Right atrium auricular region (tissue), 2 donors: ENCODE measurements at regions not wholly inside any gene's neighbourhood (a gene's known extent, or its start where the extent isn't known, plus 50 kb on each side); places are given as distances from the start of the nearest gene placed in this dataset.

Source experiments
- DNase-seq: peaks from one replicate; pipeline ENCODE4 v3.0.0-alpha.2; 2019; ENCODE audit warnings: low spot score
- H3K27ac ChIP-seq, 2 donors: fragments of 200-600 bp; sonication (generic); 1 replicate in 1 of 2; 2 replicates in 1 of 2; pipeline ENCODE4 v1.5.1; 2016 to 2019
- H3K27me3 ChIP-seq, 2 donors: fragments of 200-600 bp; sonication (generic); one replicate each; pipeline versions ENCODE4 v1.5.1 to v1.6.0; 2017 to 2019
- H3K36me3 ChIP-seq: fragments of 200-600 bp; sonication (generic); one replicate; pipeline ENCODE4 v1.5.1; 2016
- H3K4me1 ChIP-seq, 2 donors: fragments of 200-600 bp; sonication (generic); one replicate each; pipeline versions ENCODE4 v1.5.1 to v1.6.0; 2017 to 2019
- H3K4me3 ChIP-seq, 2 donors: fragments of 200-600 bp; sonication (generic); 1 replicate in 1 of 2; 2 replicates in 1 of 2; pipeline ENCODE4 v1.5.1; 2017 to 2019; ENCODE audit warnings: mild to moderate bottlenecking in 1 of 2, moderate library complexity in 1 of 2
- H3K9me3 ChIP-seq, 2 donors: fragments of 200-600 bp; sonication (generic); one replicate each; pipeline ENCODE4 v1.5.1; 2019
- CTCF ChIP-seq, 2 donors: fragments of 200-600 bp; sonication (generic); IDR thresholded peaks; one replicate each; pipeline ENCODE4 v1.5.1; 2019; ENCODE audit warnings: antibody characterized with exemption in 2 of 2

DNA sequence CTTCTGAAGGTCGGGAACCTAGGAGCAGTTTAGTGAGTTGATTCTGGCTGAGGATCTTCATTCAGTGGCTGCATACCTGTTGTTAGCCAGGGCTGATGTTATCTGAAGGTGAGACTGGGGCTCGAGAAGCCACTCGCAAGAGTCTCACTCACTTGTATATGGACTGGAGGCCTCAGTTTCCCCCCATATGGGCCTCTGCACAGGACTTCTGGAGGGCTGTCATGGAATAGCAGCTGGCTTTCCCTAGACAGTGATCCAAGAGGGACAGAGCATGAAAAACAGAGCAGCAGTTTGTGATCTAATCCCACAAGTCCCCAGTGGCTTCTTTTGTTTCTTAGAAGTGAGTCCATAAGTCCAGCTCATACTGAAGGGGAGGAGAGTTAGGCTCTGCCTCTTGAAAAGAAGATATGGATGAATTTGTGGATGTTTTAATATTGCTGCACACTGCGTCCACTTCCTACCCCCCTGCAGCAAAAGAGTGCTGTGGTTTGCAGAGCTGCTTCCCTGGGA, 623.4 kb downstream of the CDH26 start:
- no peaks in the 10 kb centered on the region for H3K9me3 ChIP-seq
- H3K4me3 ChIP-seq: no peak overlapping the region
- H3K4me1 ChIP-seq: no peaks in the 10 kb centered on the region
- H3K27ac ChIP-seq: no peak overlapping the region
- no peaks in the 10 kb centered on the region for H3K36me3 ChIP-seq
- TF ChIP-seq CTCF (IDR thresholded peaks at IDR 0.05): no peak
- no peaks in the 10 kb centered on the region for H3K27me3 ChIP-seq
- DNase-seq: no peak

DNA sequence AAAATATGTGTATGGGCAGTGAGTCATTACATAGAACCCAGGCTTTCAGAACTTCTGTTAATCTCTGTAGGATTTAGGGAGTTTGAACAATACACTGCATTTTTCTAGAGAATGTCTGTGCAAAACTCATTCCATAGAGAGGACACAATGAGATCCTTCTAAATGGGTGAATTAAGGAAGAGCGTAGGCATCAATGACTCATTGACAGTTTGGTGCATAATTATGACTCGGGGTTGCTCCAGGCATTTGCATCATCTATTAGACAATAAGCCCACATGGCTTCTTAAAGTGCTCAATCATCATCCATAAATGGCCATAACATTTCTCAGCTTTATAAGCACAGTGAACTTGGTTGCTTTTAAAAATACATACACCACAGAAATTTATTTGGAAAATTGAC, 625.5 kb downstream of the CDH26 start:
- H3K27me3 ChIP-seq: no peaks in the 10 kb centered on the region
- no peak overlapping the region for H3K27ac ChIP-seq
- TF ChIP-seq CTCF (IDR thresholded peaks at IDR 0.05): no peak
- H3K4me1 ChIP-seq: no peaks in the 10 kb centered on the region
- no peak for DNase-seq
- no peaks in the 10 kb centered on the region for H3K9me3 ChIP-seq
- H3K4me3 ChIP-seq: no peak overlapping the region
- H3K36me3 ChIP-seq: no peaks in the 10 kb centered on the region

- Histone ChIP-seq H3K4me1 (no peaks in the 10 kb centered on the region), H3K9me3 (no peaks in the 10 kb centered on the region), H3K4me3 (no peak overlapping the region), H3K27me3 (no peaks in the 10 kb centered on the region), H3K36me3 (no peaks in the 10 kb centered on the region), H3K27ac (no peak overlapping the region)
- no peak for DNase-seq
- TF ChIP-seq CTCF (IDR thresholded peaks at IDR 0.05): no peak
Observed at GRCh38 chr20:60584221-60584620, 626.0 kb downstream of the CDH26 start.

DNA sequence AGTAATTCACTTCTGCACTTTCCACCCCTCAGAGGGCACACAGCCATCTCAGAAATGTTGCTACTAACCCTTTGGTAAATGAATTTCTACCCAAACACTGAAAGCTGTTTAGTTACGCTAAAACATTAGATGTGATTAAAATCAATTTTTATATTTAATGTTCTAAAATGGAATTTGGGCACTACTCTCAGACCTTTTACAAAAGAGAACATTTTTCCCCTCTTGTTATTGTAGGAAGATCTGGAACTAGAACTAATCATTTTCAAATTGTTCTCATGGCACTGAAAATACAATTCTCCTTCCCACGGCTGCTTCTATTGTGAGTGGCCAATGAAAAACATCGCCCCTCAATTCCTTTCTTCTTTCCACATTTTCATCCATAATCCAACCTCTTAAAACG, 627.4 kb downstream of the CDH26 start:
- Histone ChIP-seq H3K9me3 (no peaks in the 10 kb centered on the region), H3K36me3 (no peaks in the 10 kb centered on the region), H3K27me3 (no peaks in the 10 kb centered on the region), H3K4me3 (no peak overlapping the region), H3K4me1 (no peaks in the 10 kb centered on the region), H3K27ac (no peak overlapping the region)
- no peak for TF ChIP-seq CTCF (IDR thresholded peaks at IDR 0.05)
- no peak for DNase-seq

GRCh38 chr20:60586269-60587050, 628.2 kb downstream of the CDH26 start:
- H3K27me3 ChIP-seq: no peaks in the 10 kb centered on the region
- H3K27ac ChIP-seq: no peak overlapping the region
- H3K36me3 ChIP-seq: no peaks in the 10 kb centered on the region
- H3K4me1 ChIP-seq: no peaks in the 10 kb centered on the region
- no peak for TF ChIP-seq CTCF (IDR thresholded peaks at IDR 0.05)
- H3K4me3 ChIP-seq: no peak overlapping the region
- DNase-seq: no peak
- H3K9me3 ChIP-seq: no peaks in the 10 kb centered on the region

GRCh38 chr20:60587986-60588385, 629.8 kb downstream of the CDH26 start:
- H3K4me1 ChIP-seq: no peaks in the 10 kb centered on the region
- TF ChIP-seq CTCF (IDR thresholded peaks at IDR 0.05): no peak
- H3K27me3 ChIP-seq: no peaks in the 10 kb centered on the region
- H3K4me3 ChIP-seq: no peak overlapping the region
- no peaks in the 10 kb centered on the region for H3K36me3 ChIP-seq
- DNase-seq: no peak
- H3K27ac ChIP-seq: no peak overlapping the region
- no peaks in the 10 kb centered on the region for H3K9me3 ChIP-seq
